Panc1 (cell line): ENCODE measurements at regions not wholly inside any gene's neighbourhood (a gene's known extent, or its start where the extent isn't known, plus 50 kb on each side); places are given as distances from the start of the nearest gene placed in this dataset.

Experiments used
- POLR2AphosphoS5 ChIP-seq: IDR thresholded peaks from 2 replicates; pipeline ENCODE4 v1.6.1; 2012; ENCODE audit warnings: mild to moderate bottlenecking, low read depth, low read length, moderate library complexity
- SIN3A ChIP-seq: IDR thresholded peaks from 2 replicates; pipeline ENCODE4 v1.6.1; 2012; ENCODE audit warnings: low read depth, mild to moderate bottlenecking, low read length, moderate library complexity, borderline replicate concordance; ENCODE audit not compliant: insufficient read depth
- TCF7L2 ChIP-seq: IDR thresholded peaks from 2 replicates; pipeline ENCODE4 v1.6.1; 2011; ENCODE audit warnings: mild to moderate bottlenecking, low read depth, low read length, inconsistent platforms
- TF ChIP-seq, protein P1 (sequence below), 2 experiments: IDR thresholded peaks; 2 replicates each; pipeline ENCODE4 v1.6.1; 2011 to 2012; ENCODE audit warnings: low read depth in 2 of 2, control low read depth in 1 of 2, low read length in 1 of 2, mild to moderate bottlenecking in 1 of 2, moderate library complexity in 1 of 2; ENCODE audit not compliant: insufficient read depth in 1 of 2
- TF ChIP-seq, protein P2 (sequence below): fragments of 450-650 bp; IDR thresholded peaks from 2 replicates; pipeline ENCODE4 v1.5.1; 2017; ENCODE audit warnings: mild to moderate bottlenecking

DNA sequence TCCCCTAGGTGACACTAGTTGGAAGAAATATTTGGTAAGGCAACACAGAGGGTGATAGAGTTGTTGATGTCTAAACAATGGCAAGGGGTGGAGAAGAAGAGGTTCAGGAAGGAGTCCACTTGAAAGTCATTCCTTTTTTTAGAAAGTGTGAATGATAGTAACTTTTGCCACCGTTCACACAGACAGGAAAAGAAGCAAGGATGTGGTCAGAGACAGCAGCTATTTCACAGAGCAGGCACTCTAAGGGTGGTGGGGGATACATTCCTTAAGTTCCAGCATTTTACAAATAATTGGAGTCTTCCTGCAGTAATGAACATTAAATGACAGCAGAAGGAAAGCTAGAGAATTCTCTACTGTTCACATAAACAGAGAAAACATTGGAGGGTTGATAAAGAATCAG, 75.4 kb upstream of the ZNF385D start:
- TF ChIP-seq, protein P1, sequence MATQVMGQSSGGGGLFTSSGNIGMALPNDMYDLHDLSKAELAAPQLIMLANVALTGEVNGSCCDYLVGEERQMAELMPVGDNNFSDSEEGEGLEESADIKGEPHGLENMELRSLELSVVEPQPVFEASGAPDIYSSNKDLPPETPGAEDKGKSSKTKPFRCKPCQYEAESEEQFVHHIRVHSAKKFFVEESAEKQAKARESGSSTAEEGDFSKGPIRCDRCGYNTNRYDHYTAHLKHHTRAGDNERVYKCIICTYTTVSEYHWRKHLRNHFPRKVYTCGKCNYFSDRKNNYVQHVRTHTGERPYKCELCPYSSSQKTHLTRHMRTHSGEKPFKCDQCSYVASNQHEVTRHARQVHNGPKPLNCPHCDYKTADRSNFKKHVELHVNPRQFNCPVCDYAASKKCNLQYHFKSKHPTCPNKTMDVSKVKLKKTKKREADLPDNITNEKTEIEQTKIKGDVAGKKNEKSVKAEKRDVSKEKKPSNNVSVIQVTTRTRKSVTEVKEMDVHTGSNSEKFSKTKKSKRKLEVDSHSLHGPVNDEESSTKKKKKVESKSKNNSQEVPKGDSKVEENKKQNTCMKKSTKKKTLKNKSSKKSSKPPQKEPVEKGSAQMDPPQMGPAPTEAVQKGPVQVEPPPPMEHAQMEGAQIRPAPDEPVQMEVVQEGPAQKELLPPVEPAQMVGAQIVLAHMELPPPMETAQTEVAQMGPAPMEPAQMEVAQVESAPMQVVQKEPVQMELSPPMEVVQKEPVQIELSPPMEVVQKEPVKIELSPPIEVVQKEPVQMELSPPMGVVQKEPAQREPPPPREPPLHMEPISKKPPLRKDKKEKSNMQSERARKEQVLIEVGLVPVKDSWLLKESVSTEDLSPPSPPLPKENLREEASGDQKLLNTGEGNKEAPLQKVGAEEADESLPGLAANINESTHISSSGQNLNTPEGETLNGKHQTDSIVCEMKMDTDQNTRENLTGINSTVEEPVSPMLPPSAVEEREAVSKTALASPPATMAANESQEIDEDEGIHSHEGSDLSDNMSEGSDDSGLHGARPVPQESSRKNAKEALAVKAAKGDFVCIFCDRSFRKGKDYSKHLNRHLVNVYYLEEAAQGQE (IDR thresholded peaks at IDR 0.05; ENCODE audit: insufficient read depth in 1 of 2, low read depth in 2 of 2, low read length in 1 of 2): no peak
- TF ChIP-seq POLR2AphosphoS5: no peak
- TF ChIP-seq, protein P2, sequence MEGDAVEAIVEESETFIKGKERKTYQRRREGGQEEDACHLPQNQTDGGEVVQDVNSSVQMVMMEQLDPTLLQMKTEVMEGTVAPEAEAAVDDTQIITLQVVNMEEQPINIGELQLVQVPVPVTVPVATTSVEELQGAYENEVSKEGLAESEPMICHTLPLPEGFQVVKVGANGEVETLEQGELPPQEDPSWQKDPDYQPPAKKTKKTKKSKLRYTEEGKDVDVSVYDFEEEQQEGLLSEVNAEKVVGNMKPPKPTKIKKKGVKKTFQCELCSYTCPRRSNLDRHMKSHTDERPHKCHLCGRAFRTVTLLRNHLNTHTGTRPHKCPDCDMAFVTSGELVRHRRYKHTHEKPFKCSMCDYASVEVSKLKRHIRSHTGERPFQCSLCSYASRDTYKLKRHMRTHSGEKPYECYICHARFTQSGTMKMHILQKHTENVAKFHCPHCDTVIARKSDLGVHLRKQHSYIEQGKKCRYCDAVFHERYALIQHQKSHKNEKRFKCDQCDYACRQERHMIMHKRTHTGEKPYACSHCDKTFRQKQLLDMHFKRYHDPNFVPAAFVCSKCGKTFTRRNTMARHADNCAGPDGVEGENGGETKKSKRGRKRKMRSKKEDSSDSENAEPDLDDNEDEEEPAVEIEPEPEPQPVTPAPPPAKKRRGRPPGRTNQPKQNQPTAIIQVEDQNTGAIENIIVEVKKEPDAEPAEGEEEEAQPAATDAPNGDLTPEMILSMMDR: no peak
- TF ChIP-seq TCF7L2: no peak
- TF ChIP-seq SIN3A: no peak
